ENCODE measurements at regions not wholly inside any gene's neighbourhood (a gene's known extent, or its start where the extent isn't known, plus 50 kb on each side); places are given as distances from the start of the nearest gene placed in this dataset.

DNA sequence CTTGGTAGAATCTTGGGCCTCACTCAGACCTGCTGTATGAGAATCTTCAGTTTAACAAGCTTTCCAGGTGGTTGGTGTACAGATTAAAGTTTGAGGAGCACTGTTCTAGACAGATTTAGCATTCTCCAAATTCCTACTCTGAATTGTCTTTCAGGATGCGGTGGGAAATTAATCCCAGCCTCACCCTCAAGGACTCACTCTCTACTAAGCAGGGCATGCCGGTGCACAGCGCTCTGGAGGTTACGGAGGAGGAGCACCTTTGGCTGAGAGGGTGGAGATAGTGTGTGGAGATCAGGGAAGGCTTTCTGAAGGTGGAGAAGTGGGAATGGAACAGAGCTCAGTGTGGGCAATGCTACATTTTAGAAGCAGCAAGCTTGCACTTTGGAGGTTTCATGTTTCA is 359.2 kb downstream of the LRATD1 start:
- Histone ChIP-seq H3K4me2 (replicated peaks; ENCODE audit: extremely low read depth, low read length, poor library complexity, severe bottlenecking) (no peak overlapping the region), H3K4me1 (ENCODE audit: control insufficient read depth in 1 of 2, insufficient read depth in 2 of 2, low read length in 2 of 2) (no peaks in the 10 kb centered on the region), H3K9ac (ENCODE audit: insufficient read depth, low read length, poor library complexity, severe bottlenecking) (no peak overlapping the region), H4K20me1 (ENCODE audit: insufficient read depth, low read length) (no peaks in the 10 kb centered on the region), H3K4me3 (replicated peaks in 1 of 3; ENCODE audit: low read depth in 2 of 3, low read length in 3 of 3) (no peak overlapping the region), H3K36me3 (replicated peaks in 1 of 2; ENCODE audit: control insufficient read depth in 1 of 2, insufficient read depth in 2 of 2, low read length in 2 of 2) (no peaks in the 10 kb centered on the region), H2AFZ (ENCODE audit: insufficient read depth, low read depth, low read length, poor library complexity, severe bottlenecking) (no peak overlapping the region), H3K27ac (ENCODE audit: low read depth in 1 of 2, low read length in 2 of 2) (no peak overlapping the region), H3K27me3 (ENCODE audit: control insufficient read depth in 2 of 2, insufficient read depth in 2 of 2, low read length in 2 of 2) (no peaks in the 10 kb centered on the region), H3K9me3 (replicated peaks in 1 of 2; ENCODE audit: control insufficient read depth in 1 of 2, insufficient read depth in 1 of 2, low read length in 2 of 2) (no peaks in the 10 kb centered on the region), H3K79me2 (ENCODE audit: insufficient read depth, low read length) (no peaks in the 10 kb centered on the region)
- 100% methylated on average over 3 of the region's 4 CpGs for WGBS (ENCODE audit: insufficient coverage)
- no peak for TF ChIP-seq CTCF (IDR thresholded peaks at IDR 0.05)
- no peak overlapping the region for H3K4me3 Mint-ChIP-seq
- H3K4me1 Mint-ChIP-seq: no peaks in the 10 kb centered on the region
- H3K27me3 Mint-ChIP-seq (ENCODE audit: low read depth in 3 of 3): peaks cover 0 to 3% (median 1%) of the 10 kb centered on the region in 3 donors
- H3K9me3 Mint-ChIP-seq: peaks cover 0 to 5% (median 3%) of the 10 kb centered on the region in 7 donors
- H3K27ac Mint-ChIP-seq: no peak overlapping the region
- no peak for DNase-seq
- intact Hi-C loops (cut with micrococcal nuclease): no loop called here
- no peaks in the 10 kb centered on the region for H3K36me3 Mint-ChIP-seq

DNA sequence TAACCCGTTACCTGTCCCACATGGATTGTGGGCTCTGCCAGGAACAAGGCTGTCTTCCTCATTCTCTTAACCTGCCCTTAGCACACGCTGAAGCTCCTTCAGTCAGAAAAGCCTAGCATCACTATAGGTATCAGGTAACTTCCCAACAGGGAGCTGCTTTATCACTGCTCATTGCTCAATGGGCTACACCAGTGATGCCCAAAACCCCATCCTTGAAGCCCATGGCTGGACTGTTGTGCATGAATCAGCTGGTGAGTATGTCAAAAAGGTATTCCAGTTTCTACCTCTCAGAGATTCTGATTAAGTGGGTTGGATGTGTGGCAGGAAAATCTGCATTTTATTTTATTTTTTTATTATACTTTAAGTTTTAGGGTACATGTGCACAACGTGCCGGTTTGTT is 362.2 kb downstream of the LRATD1 start:
- H3K27me3 Mint-ChIP-seq (ENCODE audit: low read depth in 3 of 3): peaks cover 0 to 4% (median 1%) of the 10 kb centered on the region in 3 donors
- no peaks in the 10 kb centered on the region for H4K20me1 ChIP-seq (ENCODE audit: insufficient read depth, low read length)
- no peaks in the 10 kb centered on the region for H3K9me3 ChIP-seq (replicated peaks in 1 of 2; ENCODE audit: control insufficient read depth in 1 of 2, insufficient read depth in 1 of 2, low read length in 2 of 2)
- H3K4me3 ChIP-seq (replicated peaks in 1 of 3; ENCODE audit: low read depth in 2 of 3, low read length in 3 of 3): no peak overlapping the region
- no peak overlapping the region for H3K9ac ChIP-seq (ENCODE audit: insufficient read depth, low read length, poor library complexity, severe bottlenecking)
- no peak overlapping the region for H3K4me3 Mint-ChIP-seq
- H3K27ac ChIP-seq (ENCODE audit: low read depth in 1 of 2, low read length in 2 of 2): no peak overlapping the region
- no peaks in the 10 kb centered on the region for H3K79me2 ChIP-seq (ENCODE audit: insufficient read depth, low read length)
- no peak for DNase-seq
- no peaks in the 10 kb centered on the region for H3K36me3 Mint-ChIP-seq
- no peak overlapping the region for H2AFZ ChIP-seq (ENCODE audit: insufficient read depth, low read depth, low read length, poor library complexity, severe bottlenecking)
- no peaks in the 10 kb centered on the region for H3K27me3 ChIP-seq (ENCODE audit: control insufficient read depth in 2 of 2, insufficient read depth in 2 of 2, low read length in 2 of 2)
- no peaks in the 10 kb centered on the region for H3K4me1 Mint-ChIP-seq
- H3K9me3 Mint-ChIP-seq: peaks cover 0 to 10% (median 4%) of the 10 kb centered on the region in 7 donors
- intact Hi-C loops (cut with micrococcal nuclease): no loop called here
- H3K27ac Mint-ChIP-seq: peak overlapping the region in 1 of 7 donors; percentile 55
- TF ChIP-seq CTCF (IDR thresholded peaks at IDR 0.05): no peak
- H3K36me3 ChIP-seq (replicated peaks in 1 of 2; ENCODE audit: control insufficient read depth in 1 of 2, insufficient read depth in 2 of 2, low read length in 2 of 2): no peaks in the 10 kb centered on the region
- H3K4me2 ChIP-seq (replicated peaks; ENCODE audit: extremely low read depth, low read length, poor library complexity, severe bottlenecking): no peak overlapping the region
- 88% methylated on average over 2 of the region's 4 CpGs for WGBS (ENCODE audit: insufficient coverage)
- no peaks in the 10 kb centered on the region for H3K4me1 ChIP-seq (ENCODE audit: control insufficient read depth in 1 of 2, insufficient read depth in 2 of 2, low read length in 2 of 2)
